ENCODE measurements at regions not wholly inside any gene's neighbourhood (a gene's known extent, or its start where the extent isn't known, plus 50 kb on each side); places are given as distances from the start of the nearest gene placed in this dataset.

- Histone ChIP-seq H3K9me3 (ENCODE audit: control insufficient read depth in 2 of 2, low read length in 2 of 2) (no peaks in the 10 kb centered on the region), H3K9ac (ENCODE audit: low read length in 2 of 2) (no peak overlapping the region), H3K4me1 (ENCODE audit: control insufficient read depth, insufficient read depth, low read length) (no peaks in the 10 kb centered on the region), H3K27me3 (ENCODE audit: control insufficient read depth in 1 of 2, insufficient read depth in 2 of 2, low read length in 2 of 2) (no peaks in the 10 kb centered on the region), H3K27ac (ENCODE audit: low read length) (no peak overlapping the region), H3K36me3 (ENCODE audit: control insufficient read depth in 2 of 2, insufficient read depth in 2 of 2, low read length in 2 of 2) (no peaks in the 10 kb centered on the region), H3K4me3 (ENCODE audit: low read length in 2 of 2) (no peak overlapping the region)
Measured at GRCh38 chr1:221877311-221877710, 135.4 kb upstream of the DUSP10 start.

- no peaks in the 10 kb centered on the region for H3K9me3 ChIP-seq (ENCODE audit: control insufficient read depth in 2 of 2, low read length in 2 of 2)
- H3K27me3 ChIP-seq (ENCODE audit: control insufficient read depth in 1 of 2, insufficient read depth in 2 of 2, low read length in 2 of 2) = no peaks in the 10 kb centered on the region
- no peak overlapping the region for H3K27ac ChIP-seq (ENCODE audit: low read length)
- no peak overlapping the region for H3K9ac ChIP-seq (ENCODE audit: low read length in 2 of 2)
- no peaks in the 10 kb centered on the region for H3K36me3 ChIP-seq (ENCODE audit: control insufficient read depth in 2 of 2, insufficient read depth in 2 of 2, low read length in 2 of 2)
- no peak overlapping the region for H3K4me3 ChIP-seq (ENCODE audit: low read length in 2 of 2)
- no peaks in the 10 kb centered on the region for H3K4me1 ChIP-seq (ENCODE audit: control insufficient read depth, insufficient read depth, low read length)
Measured at GRCh38 chr1:221875004-221875330, 133.1 kb upstream of the DUSP10 start.

- Histone ChIP-seq H3K27ac (ENCODE audit: low read length) (no peak overlapping the region), H3K36me3 (ENCODE audit: control insufficient read depth in 2 of 2, insufficient read depth in 2 of 2, low read length in 2 of 2) (no peaks in the 10 kb centered on the region), H3K9me3 (ENCODE audit: control insufficient read depth in 2 of 2, low read length in 2 of 2) (no peaks in the 10 kb centered on the region), H3K27me3 (ENCODE audit: control insufficient read depth in 1 of 2, insufficient read depth in 2 of 2, low read length in 2 of 2) (no peaks in the 10 kb centered on the region), H3K9ac (ENCODE audit: low read length in 2 of 2) (no peak overlapping the region), H3K4me3 (ENCODE audit: low read length in 2 of 2) (no peak overlapping the region), H3K4me1 (ENCODE audit: control insufficient read depth, insufficient read depth, low read length) (no peaks in the 10 kb centered on the region)
Measured at GRCh38 chr1:221874285-221875003, 132.6 kb upstream of the DUSP10 start.

GRCh38 chr1:221873673-221874072 is 131.8 kb upstream of the DUSP10 start:
- no peaks in the 10 kb centered on the region for H3K36me3 ChIP-seq (ENCODE audit: control insufficient read depth in 2 of 2, insufficient read depth in 2 of 2, low read length in 2 of 2)
- H3K9ac ChIP-seq (ENCODE audit: low read length in 2 of 2) = no peak overlapping the region
- H3K4me3 ChIP-seq (ENCODE audit: low read length in 2 of 2) = no peak overlapping the region
- H3K9me3 ChIP-seq (ENCODE audit: control insufficient read depth in 2 of 2, low read length in 2 of 2) = no peaks in the 10 kb centered on the region
- no peaks in the 10 kb centered on the region for H3K27me3 ChIP-seq (ENCODE audit: control insufficient read depth in 1 of 2, insufficient read depth in 2 of 2, low read length in 2 of 2)
- no peak overlapping the region for H3K27ac ChIP-seq (ENCODE audit: low read length)
- no peaks in the 10 kb centered on the region for H3K4me1 ChIP-seq (ENCODE audit: control insufficient read depth, insufficient read depth, low read length)

GRCh38 chr1:221871056-221871455 is 129.2 kb upstream of the DUSP10 start:
- no peak overlapping the region for H3K9ac ChIP-seq (ENCODE audit: low read length in 2 of 2)
- H3K4me3 ChIP-seq (ENCODE audit: low read length in 2 of 2) = no peak overlapping the region
- H3K27ac ChIP-seq (ENCODE audit: low read length) = no peak overlapping the region
- no peaks in the 10 kb centered on the region for H3K36me3 ChIP-seq (ENCODE audit: control insufficient read depth in 2 of 2, insufficient read depth in 2 of 2, low read length in 2 of 2)
- H3K27me3 ChIP-seq (ENCODE audit: control insufficient read depth in 1 of 2, insufficient read depth in 2 of 2, low read length in 2 of 2) = no peaks in the 10 kb centered on the region
- H3K9me3 ChIP-seq (ENCODE audit: control insufficient read depth in 2 of 2, low read length in 2 of 2) = no peaks in the 10 kb centered on the region
- H3K4me1 ChIP-seq (ENCODE audit: control insufficient read depth, insufficient read depth, low read length) = no peaks in the 10 kb centered on the region

- Histone ChIP-seq H3K36me3 (ENCODE audit: control insufficient read depth in 2 of 2, insufficient read depth in 2 of 2, low read length in 2 of 2) (no peaks in the 10 kb centered on the region), H3K27ac (ENCODE audit: low read length) (no peak overlapping the region), H3K27me3 (ENCODE audit: control insufficient read depth in 1 of 2, insufficient read depth in 2 of 2, low read length in 2 of 2) (no peaks in the 10 kb centered on the region), H3K9ac (ENCODE audit: low read length in 2 of 2) (no peak overlapping the region), H3K4me3 (ENCODE audit: low read length in 2 of 2) (no peak overlapping the region), H3K4me1 (ENCODE audit: control insufficient read depth, insufficient read depth, low read length) (no peaks in the 10 kb centered on the region), H3K9me3 (ENCODE audit: control insufficient read depth in 2 of 2, low read length in 2 of 2) (no peaks in the 10 kb centered on the region)
Measured at GRCh38 chr1:221869779-221870178, 127.9 kb upstream of the DUSP10 start.

GRCh38 chr1:221868593-221869303 is 126.9 kb upstream of the DUSP10 start:
- Histone ChIP-seq H3K36me3 (ENCODE audit: control insufficient read depth in 2 of 2, insufficient read depth in 2 of 2, low read length in 2 of 2) (no peaks in the 10 kb centered on the region), H3K4me3 (ENCODE audit: low read length in 2 of 2) (no peak overlapping the region), H3K9me3 (ENCODE audit: control insufficient read depth in 2 of 2, low read length in 2 of 2) (no peaks in the 10 kb centered on the region), H3K27me3 (ENCODE audit: control insufficient read depth in 1 of 2, insufficient read depth in 2 of 2, low read length in 2 of 2) (no peaks in the 10 kb centered on the region), H3K9ac (ENCODE audit: low read length in 2 of 2) (no peak overlapping the region), H3K27ac (ENCODE audit: low read length) (no peak overlapping the region), H3K4me1 (ENCODE audit: control insufficient read depth, insufficient read depth, low read length) (no peaks in the 10 kb centered on the region)

GRCh38 chr1:221867003-221867402 is 125.1 kb upstream of the DUSP10 start:
- H3K9ac ChIP-seq (ENCODE audit: low read length in 2 of 2) = no peak overlapping the region
- no peaks in the 10 kb centered on the region for H3K36me3 ChIP-seq (ENCODE audit: control insufficient read depth in 2 of 2, insufficient read depth in 2 of 2, low read length in 2 of 2)
- H3K9me3 ChIP-seq (ENCODE audit: control insufficient read depth in 2 of 2, low read length in 2 of 2) = no peaks in the 10 kb centered on the region
- H3K27ac ChIP-seq (ENCODE audit: low read length) = no peak overlapping the region
- H3K4me1 ChIP-seq (ENCODE audit: control insufficient read depth, insufficient read depth, low read length) = no peaks in the 10 kb centered on the region
- H3K27me3 ChIP-seq (ENCODE audit: control insufficient read depth in 1 of 2, insufficient read depth in 2 of 2, low read length in 2 of 2) = no peaks in the 10 kb centered on the region
- no peak overlapping the region for H3K4me3 ChIP-seq (ENCODE audit: low read length in 2 of 2)

- Histone ChIP-seq H3K27ac (ENCODE audit: low read length) (no peak overlapping the region), H3K9ac (ENCODE audit: low read length in 2 of 2) (no peak overlapping the region), H3K9me3 (ENCODE audit: control insufficient read depth in 2 of 2, low read length in 2 of 2) (no peaks in the 10 kb centered on the region), H3K27me3 (ENCODE audit: control insufficient read depth in 1 of 2, insufficient read depth in 2 of 2, low read length in 2 of 2) (no peaks in the 10 kb centered on the region), H3K4me1 (ENCODE audit: control insufficient read depth, insufficient read depth, low read length) (no peaks in the 10 kb centered on the region), H3K4me3 (ENCODE audit: low read length in 2 of 2) (no peak overlapping the region), H3K36me3 (ENCODE audit: control insufficient read depth in 2 of 2, insufficient read depth in 2 of 2, low read length in 2 of 2) (no peaks in the 10 kb centered on the region)
Measured at GRCh38 chr1:221865808-221866207, 123.9 kb upstream of the DUSP10 start.

GRCh38 chr1:221863635-221864034 is 121.7 kb upstream of the DUSP10 start:
- Histone ChIP-seq H3K4me1 (ENCODE audit: control insufficient read depth, insufficient read depth, low read length) (no peaks in the 10 kb centered on the region), H3K27ac (ENCODE audit: low read length) (no peak overlapping the region)

GRCh38 chr1:221862971-221863370 is 121.1 kb upstream of the DUSP10 start:
- H3K4me1 ChIP-seq (ENCODE audit: control insufficient read depth, insufficient read depth, low read length) = no peaks in the 10 kb centered on the region
- no peak overlapping the region for H3K4me3 ChIP-seq (ENCODE audit: low read length in 2 of 2)
- no peak overlapping the region for H3K9ac ChIP-seq (ENCODE audit: low read length in 2 of 2)
- no peaks in the 10 kb centered on the region for H3K27me3 ChIP-seq (ENCODE audit: control insufficient read depth in 1 of 2, insufficient read depth in 2 of 2, low read length in 2 of 2)
- no peaks in the 10 kb centered on the region for H3K36me3 ChIP-seq (ENCODE audit: control insufficient read depth in 2 of 2, insufficient read depth in 2 of 2, low read length in 2 of 2)
- H3K27ac ChIP-seq (ENCODE audit: low read length) = no peak overlapping the region
- H3K9me3 ChIP-seq (ENCODE audit: control insufficient read depth in 2 of 2, low read length in 2 of 2) = no peaks in the 10 kb centered on the region

More at GRCh38 chr1:221863635-221864034, 121.7 kb upstream of the DUSP10 start:
- no peak overlapping the region for H3K4me3 ChIP-seq (ENCODE audit: low read length in 2 of 2)
- H3K36me3 ChIP-seq (ENCODE audit: control insufficient read depth in 2 of 2, insufficient read depth in 2 of 2, low read length in 2 of 2) = no peaks in the 10 kb centered on the region
- no peak overlapping the region for H3K9ac ChIP-seq (ENCODE audit: low read length in 2 of 2)
- no peaks in the 10 kb centered on the region for H3K27me3 ChIP-seq (ENCODE audit: control insufficient read depth in 1 of 2, insufficient read depth in 2 of 2, low read length in 2 of 2)
- no peaks in the 10 kb centered on the region for H3K9me3 ChIP-seq (ENCODE audit: control insufficient read depth in 2 of 2, low read length in 2 of 2)

Data from stomach smooth muscle (tissue), 2 donors.